ENCODE measurements at regions not wholly inside any gene's neighbourhood (a gene's known extent, or its start where the extent isn't known, plus 50 kb on each side); places are given as distances from the start of the nearest gene placed in this dataset.

- no peak for TF ChIP-seq REST (IDR thresholded peaks at IDR 0.05; ENCODE audit: insufficient replicate concordance, low read depth)
- no peak for TF ChIP-seq GABPA (IDR thresholded peaks at IDR 0.05; ENCODE audit: low read depth)
- no peak for TF ChIP-seq POLR2AphosphoS5 (IDR thresholded peaks at IDR 0.05; ENCODE audit: low read depth)
- no peak for TF ChIP-seq SPI1 (IDR thresholded peaks at IDR 0.05; ENCODE audit: borderline replicate concordance, low read depth)
- TF ChIP-seq CTCF (IDR thresholded peaks at IDR 0.05; ENCODE audit: insufficient read depth, low read length) = no peak
- no peaks in the 10 kb centered on the region for H3K27me3 ChIP-seq (ENCODE audit: insufficient read depth, poor library complexity, severe bottlenecking)
- no peak for DNase-seq (ENCODE audit: low read depth in 1 of 2, low spot score in 1 of 2)
- no peak overlapping the region for H3K4me3 ChIP-seq (replicated peaks; ENCODE audit: insufficient read depth, low read length)
- H3K27ac ChIP-seq (replicated peaks) = no peak overlapping the region
Measured at GRCh38 chr5:7072188-7072587, 323.8 kb upstream of the ADCY2 start.

GRCh38 chr5:7073666-7074065, 322.3 kb upstream of the ADCY2 start:
- no peak for TF ChIP-seq SPI1 (IDR thresholded peaks at IDR 0.05; ENCODE audit: borderline replicate concordance, low read depth)
- TF ChIP-seq GABPA (IDR thresholded peaks at IDR 0.05; ENCODE audit: low read depth) = no peak
- no peak for TF ChIP-seq POLR2AphosphoS5 (IDR thresholded peaks at IDR 0.05; ENCODE audit: low read depth)
- no peak for TF ChIP-seq CTCF (IDR thresholded peaks at IDR 0.05; ENCODE audit: insufficient read depth, low read length)
- TF ChIP-seq REST (IDR thresholded peaks at IDR 0.05; ENCODE audit: insufficient replicate concordance, low read depth) = no peak
- Histone ChIP-seq H3K27me3 (ENCODE audit: insufficient read depth, poor library complexity, severe bottlenecking) (no peaks in the 10 kb centered on the region), H3K4me3 (replicated peaks; ENCODE audit: insufficient read depth, low read length) (no peak overlapping the region), H3K27ac (replicated peaks) (no peak overlapping the region)
- no peak for DNase-seq (ENCODE audit: low read depth in 1 of 2, low spot score in 1 of 2)

- Histone ChIP-seq H3K27me3 (ENCODE audit: insufficient read depth, poor library complexity, severe bottlenecking) (no peaks in the 10 kb centered on the region), H3K4me3 (replicated peaks; ENCODE audit: insufficient read depth, low read length) (no peak overlapping the region), H3K27ac (replicated peaks) (no peak overlapping the region)
- no peak for DNase-seq (ENCODE audit: low read depth in 1 of 2, low spot score in 1 of 2)
- TF ChIP-seq REST (IDR thresholded peaks at IDR 0.05; ENCODE audit: insufficient replicate concordance, low read depth) = no peak
- no peak for TF ChIP-seq POLR2AphosphoS5 (IDR thresholded peaks at IDR 0.05; ENCODE audit: low read depth)
- TF ChIP-seq SPI1 (IDR thresholded peaks at IDR 0.05; ENCODE audit: borderline replicate concordance, low read depth) = no peak
- TF ChIP-seq CTCF (IDR thresholded peaks at IDR 0.05; ENCODE audit: insufficient read depth, low read length) = no peak
- no peak for TF ChIP-seq GABPA (IDR thresholded peaks at IDR 0.05; ENCODE audit: low read depth)
Measured at GRCh38 chr5:7074176-7074575, 321.8 kb upstream of the ADCY2 start.
